ENCODE measurements at regions not wholly inside any gene's neighbourhood (a gene's known extent, or its start where the extent isn't known, plus 50 kb on each side); places are given as distances from the start of the nearest gene placed in this dataset.

DNA sequence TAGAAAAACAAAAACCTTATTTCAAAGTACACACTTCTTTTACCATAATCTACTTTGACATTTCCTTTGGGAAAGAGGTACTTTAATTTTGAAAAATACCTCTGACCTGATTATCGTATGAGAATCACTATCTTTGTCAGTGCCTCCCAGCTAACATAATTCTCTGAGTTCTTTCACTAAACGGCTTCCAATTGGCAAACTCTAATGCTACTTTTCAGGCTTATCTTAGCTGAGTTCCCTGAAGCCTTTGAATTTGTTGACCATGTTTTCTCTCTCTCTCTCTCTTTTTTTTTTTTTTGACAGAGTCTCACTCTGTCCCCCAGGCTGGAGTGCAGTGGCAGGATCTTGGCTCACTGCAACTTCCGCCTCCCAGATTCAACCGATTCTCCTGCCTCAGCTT is 312.8 kb downstream of the ZPLD1 start:
- no peak for DNase-seq (ENCODE audit: low spot score)

DNA sequence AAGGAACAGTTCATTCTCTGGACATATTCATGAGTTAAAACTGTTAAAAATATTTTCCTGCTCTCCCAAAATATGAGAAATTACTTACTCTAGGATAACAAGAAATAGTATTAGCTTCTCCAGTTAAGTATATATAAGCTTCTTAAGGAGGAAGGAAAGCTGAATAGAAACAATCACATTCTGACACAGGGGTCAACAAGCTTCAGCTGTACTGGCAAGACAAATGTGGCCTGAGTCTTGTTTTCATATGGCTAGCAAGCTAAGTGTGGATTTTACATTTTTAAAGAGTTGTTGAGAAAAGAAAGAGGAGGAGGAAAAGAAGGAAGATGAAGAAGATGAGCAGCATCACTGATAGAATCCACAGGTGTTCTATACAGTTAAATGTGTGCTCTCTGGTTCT is 313.8 kb downstream of the ZPLD1 start:
- no peak for DNase-seq (ENCODE audit: low spot score)

DNA sequence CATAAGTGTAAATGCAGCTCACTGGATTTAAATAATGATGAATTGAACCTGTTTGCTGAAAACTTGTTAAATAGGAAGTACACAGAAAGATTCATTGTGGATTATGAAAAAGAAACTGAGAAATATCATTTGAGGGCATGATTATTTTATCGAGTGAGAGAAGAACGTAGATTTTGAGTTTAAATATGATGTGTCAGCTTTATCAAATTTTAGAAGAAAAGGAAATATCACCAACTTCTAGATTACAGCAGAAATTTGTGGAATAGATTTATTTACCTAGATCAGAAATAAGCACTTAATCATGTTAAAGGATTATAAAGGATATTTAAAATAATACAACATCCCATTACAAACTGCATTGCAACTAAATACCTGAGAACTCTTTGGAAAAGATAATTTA is 315.5 kb downstream of the ZPLD1 start:
- DNase-seq (ENCODE audit: low spot score): no peak

DNA sequence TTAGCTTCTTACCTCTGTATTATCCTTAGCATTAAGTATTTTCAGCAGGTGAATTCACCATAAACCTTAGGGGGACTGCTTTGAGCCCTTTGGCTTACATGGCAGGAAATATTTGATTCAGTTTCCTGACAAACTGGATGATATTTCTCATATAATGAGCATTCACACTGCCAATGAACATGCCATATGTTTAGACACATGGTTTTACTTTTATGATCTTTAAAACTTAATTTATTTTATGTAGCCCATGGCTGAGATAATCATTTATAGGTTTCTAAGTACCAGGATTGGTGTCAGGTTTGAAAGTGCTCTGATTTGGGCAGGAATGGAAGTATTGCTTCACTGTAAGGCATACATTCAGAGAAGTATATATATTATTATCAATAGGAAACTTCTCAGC is 319.1 kb downstream of the ZPLD1 start:
- no peak for DNase-seq (ENCODE audit: low spot score)

DNA sequence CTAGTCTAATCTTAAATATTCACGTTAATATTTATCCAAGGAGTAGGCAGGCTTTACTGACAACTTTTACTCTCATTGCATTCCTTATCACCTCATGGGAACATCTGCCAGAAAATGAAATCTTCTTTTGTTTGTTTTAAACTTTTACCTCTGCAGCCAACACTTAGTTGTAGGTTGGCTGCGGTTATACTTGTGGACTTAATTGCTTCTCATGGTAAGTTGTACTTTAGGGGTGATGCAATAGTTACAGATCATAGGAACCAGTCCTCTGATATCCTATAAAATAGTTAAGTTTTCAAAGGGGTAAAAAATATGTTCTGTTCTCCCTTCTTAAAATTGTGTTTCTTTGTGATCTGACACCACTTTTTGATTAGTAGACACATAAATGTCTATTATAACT is 321.9 kb downstream of the ZPLD1 start:
- DNase-seq (ENCODE audit: low spot score): no peak

DNA sequence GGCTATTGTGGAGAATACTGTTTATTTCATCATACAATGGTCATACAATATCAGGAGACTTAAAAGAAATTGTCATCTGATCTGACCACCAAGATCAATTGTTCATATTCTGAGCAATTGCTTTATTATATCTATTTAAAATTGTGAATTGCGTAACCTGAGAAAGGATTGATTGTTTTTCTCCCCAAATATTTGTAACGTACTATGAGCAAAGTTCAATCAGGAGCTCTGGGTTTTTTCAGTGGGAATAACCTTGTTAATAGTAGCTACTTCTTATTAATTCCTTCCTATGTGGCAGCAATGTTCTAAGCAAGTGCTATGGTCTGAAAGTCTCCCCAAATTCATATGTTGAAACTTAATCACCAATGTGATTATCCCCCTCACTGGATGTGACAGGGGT is 323.1 kb downstream of the ZPLD1 start:
- no peak for DNase-seq (ENCODE audit: low spot score)

DNA sequence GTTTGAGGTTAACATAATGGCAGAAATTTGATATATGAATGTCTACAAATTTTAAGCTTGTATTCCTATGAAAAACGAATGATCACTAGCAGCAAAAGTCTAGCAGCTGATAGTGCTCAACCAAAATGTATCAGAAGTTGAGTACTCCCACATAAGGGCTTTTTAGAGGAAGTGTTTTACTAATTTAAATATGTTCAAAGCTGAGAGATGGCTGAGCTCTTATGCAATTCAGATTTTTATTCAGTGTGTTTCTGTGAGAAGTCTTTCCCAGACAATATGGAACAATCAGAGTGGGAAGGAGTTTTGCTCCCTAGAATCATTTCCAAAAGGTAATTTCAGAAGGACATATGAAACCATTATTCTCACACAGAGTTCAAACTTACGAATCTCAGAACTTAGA is 327.0 kb downstream of the ZPLD1 start:
- DNase-seq (ENCODE audit: low spot score): no peak

DNA sequence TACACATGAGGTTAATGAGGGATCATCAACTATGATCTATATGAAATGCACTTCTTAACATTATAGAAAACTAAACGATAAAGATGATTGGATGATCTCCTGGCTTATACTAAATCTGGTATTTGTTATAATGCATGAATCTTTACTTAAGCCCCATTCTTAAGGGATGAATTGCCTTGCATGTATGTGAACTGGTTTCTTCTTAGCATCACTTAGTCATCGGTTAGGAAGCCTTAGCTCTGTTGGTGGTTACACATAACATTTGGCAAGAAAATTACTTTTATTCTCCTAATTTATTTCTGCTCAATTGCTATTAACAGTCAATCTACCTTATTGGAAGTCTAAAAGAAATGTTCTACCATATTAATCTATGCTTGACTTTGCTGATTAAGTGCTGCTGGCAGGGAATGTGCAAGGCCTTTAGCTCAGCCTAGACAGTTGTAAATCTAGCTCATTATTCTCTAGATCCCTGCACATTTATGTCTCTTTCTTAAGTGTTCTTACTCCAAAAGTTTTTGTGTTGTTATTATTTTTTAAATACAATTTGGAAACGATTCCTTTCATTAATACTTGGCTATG is 356.0 kb downstream of the ZPLD1 start:
- DNase-seq (ENCODE audit: low spot score): no peak

DNA sequence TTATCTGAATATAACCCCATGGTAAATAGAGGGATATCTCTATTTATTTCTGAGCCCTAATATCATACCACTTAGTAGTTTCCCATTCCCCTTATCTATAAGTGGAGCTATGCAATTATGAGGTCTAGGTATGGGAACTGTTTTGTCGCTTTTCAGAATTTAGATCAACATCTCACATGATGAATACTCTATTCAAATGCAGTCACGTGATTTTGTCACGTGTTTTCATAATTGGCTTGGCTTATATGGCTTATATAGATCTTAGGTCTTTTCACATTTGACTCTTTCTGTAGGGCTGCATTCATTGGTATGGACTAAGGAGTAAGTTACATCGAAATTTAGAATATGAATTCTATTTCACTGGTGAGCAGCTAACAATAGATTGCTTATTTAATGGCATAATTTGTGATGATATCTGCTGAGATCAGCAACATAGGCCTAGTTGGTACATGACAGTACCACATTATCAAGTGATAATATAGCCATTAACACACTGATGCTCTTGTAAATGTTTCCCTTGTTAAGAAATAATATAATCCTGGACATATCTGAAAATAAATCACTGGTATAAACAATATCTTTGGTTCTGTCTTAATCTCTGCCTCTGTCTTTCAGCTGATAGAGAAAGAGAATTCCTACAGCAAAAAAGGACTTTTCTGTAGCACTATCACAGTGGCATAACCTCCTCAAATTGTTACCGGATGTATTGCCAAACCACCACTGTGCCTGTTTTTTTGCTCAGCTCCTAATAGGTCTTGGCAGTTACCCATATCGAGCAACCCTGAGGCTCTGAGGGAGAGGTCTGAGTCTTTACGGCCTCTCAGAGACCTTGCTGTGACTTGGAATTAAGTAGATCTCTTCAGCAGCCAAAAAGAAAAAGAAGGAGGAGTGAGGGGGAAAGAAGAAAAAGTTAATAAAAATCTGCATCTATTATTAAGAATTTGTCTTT is 357.1 kb downstream of the ZPLD1 start:
- no peak for DNase-seq (ENCODE audit: low spot score)

DNA sequence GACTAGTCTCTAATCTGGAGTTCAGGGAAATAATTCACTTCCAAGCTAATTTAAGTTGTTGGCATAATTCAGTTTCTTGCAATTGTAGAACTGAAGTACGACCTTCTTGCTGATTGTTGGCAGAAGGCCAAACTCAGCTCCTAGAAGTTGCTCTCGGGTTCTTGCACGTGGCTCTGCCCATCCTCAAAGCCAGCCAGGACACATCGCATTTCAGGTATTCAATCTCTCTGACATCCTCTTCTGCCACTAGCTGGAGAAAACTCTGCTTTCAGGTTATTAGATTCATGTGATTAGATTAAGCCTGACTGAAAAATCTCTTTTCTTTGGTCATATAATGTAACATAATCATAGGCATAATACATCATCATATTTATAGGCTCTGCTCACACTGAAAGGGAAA is 362.0 kb downstream of the ZPLD1 start:
- DNase-seq (ENCODE audit: low spot score): no peak

DNA sequence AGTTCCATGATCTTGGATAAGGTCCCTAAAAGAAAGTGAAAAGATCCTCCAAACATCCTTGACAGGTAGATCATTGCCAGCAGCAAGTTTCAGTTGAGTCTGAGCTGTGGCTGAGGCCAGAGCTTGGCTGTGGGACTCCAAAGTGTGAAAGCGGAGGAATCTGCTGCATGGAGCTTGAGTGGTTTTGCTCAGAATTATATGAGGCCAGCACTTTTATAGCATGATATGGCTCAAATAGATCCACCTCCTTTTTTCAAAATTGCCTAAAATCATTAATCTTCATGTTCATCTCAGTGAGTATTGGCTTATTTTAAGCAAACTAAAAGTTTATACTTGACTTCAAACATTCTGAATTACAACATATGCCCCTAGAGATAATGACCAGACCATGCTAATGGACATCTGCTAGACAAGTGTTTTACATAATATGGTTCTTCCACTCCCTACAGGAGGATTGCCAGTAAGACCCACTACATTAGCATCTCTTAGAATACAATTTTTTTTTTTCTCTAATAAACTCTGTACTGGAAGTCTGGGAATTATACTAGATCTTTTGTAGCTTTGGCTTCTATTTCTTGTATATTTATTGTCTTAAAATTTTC is 368.1 kb downstream of the ZPLD1 start:
- no peak for DNase-seq (ENCODE audit: low spot score)

DNA sequence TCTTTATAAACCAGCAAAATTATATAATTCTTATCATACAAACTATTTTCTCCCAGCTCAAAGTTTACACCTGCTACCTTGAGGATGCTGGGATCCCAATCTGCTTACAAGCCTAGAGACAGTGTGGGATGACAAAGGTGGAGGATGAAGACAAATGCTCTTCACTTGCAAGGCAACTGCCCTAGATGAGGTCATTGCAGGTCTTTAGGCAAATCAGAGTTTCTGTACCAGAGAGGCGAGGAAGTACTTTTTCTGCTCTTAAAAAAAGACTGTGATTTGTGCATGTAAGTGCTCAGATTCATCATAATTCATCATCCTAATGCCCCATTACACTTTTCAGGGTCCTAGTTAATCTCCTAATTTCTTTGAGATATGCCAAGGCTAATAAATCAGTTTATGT is 376.1 kb downstream of the ZPLD1 start:
- no peak for DNase-seq (ENCODE audit: low spot score)

DNA sequence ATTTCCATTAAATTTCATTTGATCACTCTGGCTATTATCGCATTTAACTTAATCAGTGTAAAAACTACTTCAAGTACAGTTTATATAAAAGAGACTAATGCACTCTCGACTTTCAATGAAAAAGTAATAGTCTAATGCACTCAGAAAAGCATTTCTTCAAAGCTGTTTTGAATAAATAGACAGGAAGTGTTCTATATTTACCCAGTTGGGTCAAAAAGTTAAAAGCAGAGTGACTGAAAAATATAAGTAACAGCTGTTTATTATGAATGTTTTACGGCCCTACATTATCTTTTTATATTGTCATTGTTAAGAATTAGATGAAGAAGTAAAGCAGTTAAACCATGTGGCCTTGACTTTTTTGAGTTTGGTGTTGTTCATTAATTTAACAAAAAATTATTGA is 391.8 kb downstream of the ZPLD1 start:
- no peak for DNase-seq (ENCODE audit: low spot score)

DNA sequence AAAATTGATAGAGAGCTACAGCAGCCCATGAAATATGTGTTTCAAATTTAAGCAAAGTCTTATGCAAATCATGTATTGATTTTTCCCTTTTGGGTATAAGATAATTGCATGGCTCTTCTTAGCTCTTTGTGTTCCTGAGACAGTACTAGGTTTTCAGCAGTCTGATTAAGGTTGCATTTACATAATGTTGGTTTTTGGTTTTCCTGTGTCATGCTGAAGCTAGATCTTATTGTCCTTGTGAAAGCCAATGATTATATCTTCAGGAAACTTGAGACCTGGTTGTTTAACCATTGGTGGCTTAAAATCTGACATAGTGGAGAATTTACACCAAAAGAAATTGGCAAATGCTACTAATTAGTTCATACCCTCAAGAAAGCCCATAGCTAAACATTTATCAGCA is 392.6 kb downstream of the ZPLD1 start:
- DNase-seq (ENCODE audit: low spot score): no peak

DNA sequence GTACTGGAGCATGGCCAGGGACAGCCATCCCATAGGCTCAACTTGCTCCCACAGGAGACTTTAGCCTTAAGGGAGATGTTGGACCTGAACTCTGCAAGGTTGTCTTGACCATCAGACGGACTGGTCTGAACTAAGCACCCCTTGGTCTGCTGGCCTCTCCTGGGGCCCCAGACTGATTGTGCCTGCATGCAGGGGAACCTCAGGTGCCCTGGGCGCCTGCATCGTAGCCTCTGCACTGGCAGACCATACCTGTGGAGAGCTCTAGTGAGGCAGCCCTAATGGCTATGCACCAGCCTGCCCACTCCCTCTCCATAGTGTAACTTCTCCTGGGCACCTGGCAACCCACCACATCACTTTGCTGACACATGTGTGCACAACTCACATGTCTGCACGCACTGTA is 395.6 kb downstream of the ZPLD1 start:
- no peak for DNase-seq (ENCODE audit: low spot score)

DNA sequence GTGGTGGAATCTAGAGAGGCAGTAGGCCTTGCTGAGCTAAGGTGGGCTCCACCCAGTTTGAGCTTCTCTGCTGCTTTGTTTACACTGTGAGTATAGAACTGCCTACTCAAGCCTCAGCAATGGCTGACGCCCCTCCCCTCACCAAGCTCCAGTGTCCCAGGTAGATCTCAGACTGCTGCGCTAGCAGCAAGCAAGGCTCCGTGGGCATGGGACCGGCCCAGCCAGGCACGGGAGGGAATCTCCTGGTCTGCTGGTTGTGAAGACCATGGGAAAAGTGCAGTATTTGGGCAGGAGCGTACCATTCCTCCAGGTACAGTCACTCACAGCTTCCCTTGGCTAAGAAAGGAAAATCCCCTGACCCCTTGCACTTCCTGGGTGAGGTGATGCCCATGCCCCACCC is 407.1 kb downstream of the ZPLD1 start:
- no peak for DNase-seq (ENCODE audit: low spot score)

DNA sequence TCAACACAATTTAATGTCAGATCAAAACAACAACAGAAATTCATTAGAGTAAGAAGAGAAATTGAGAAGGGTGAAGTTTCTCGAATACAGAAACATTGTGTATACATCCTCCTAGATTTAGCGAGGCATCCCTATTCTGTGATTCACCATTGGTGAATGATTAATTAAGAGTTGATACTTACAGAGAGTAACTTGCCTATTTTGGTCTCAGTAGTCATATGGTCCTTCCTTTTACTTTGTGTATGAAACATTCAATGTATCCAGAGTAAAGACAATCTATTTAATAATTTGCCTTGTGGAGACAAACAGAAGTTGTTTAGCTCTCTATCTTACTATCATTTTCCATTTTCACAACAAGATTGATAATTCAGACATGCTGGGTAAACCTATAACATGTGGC is 432.0 kb downstream of the ZPLD1 start:
- DNase-seq (ENCODE audit: low spot score): no peak

DNA sequence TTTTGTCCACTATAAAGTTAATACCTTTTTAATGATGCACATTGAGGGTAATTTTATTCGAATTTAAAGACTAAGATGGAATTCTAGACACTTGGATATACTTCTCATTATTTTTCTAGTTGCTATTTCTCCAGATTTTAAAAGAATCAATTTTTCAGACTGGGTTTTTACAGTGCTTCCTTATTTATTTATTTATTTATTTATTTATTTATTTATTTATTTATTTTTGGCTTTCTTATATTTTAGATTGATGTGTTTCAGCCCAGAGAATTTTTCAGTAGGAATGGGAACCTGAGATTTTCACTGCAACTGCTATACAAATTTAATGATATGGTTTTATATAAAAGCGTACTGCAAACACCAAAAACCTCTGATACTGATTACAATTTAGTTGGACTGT is 448.7 kb downstream of the ZPLD1 start:
- DNase-seq (ENCODE audit: low spot score): no peak

DNA sequence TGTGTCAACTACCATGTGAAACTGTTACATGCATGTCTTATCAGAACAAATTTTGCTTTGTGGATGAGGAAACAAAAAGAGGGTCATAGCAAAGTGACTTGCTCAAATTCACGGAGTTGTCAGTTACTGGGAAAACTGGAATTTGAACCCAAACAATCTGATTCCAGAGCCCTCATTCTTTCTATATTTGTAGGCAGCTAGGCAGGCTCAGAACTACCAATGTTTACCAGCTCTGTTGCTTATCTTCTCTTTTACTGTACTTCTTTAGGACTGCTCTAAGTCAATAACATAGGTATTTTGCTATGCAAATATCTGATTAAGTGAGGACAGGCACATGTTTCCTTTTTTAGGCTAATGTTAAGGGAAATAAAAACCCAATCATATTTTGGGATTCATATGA is 450.5 kb downstream of the ZPLD1 start:
- DNase-seq (ENCODE audit: low spot score): no peak

DNA sequence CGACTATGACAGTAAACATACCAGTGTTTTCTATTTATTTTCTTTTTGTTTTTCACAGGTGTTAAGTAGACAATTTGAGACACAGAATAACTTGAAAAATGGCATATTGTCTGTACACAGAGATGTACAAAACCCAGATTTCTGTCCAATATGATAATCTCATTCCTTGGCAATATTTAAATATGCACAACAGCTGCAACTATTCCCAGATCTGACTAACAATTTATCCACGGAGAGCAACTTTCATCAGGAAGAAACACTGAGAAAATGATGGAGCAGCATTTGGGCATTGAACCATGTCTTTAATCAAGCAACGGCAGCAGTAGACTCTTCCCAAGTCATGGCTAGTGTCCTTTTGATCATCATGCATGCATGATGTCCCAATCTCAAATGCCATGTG is 452.6 kb downstream of the ZPLD1 start:
- DNase-seq (ENCODE audit: low spot score): no peak

DNA sequence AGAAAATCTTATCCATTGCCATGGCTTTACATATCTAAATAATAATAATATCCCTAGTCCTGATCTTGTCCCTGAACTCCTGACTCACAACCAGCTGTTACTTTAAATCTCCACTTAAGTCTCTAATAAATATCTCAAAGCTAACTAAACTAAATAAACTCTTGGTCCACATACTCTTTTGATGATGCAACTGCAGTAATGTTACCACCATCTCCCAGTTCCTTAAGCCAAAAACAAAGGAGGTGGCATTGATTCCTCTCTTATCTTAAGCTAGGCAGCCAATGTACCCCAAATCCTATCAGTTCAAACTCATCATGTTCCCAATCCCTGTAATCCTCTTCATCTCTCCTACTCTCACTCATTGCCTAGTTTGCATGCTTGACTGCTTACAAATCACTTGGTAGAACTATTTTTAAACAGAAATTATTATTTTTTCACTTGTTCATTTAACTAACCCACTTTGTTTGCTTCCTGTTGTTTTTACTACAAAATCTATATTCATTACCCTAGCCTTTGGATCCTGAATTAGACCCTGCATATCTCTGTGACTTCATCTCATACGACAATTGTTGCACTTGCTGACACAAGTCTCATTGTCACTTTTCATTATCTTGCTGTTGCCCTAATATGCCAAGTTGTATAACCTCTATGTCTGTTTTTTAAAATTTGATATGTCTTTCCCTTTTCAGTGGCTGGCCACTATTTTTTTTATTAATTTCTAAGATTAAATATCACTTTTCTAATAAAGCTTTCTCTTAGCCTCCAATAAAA is 462.2 kb downstream of the ZPLD1 start:
- no peak for DNase-seq (ENCODE audit: low spot score)

DNA sequence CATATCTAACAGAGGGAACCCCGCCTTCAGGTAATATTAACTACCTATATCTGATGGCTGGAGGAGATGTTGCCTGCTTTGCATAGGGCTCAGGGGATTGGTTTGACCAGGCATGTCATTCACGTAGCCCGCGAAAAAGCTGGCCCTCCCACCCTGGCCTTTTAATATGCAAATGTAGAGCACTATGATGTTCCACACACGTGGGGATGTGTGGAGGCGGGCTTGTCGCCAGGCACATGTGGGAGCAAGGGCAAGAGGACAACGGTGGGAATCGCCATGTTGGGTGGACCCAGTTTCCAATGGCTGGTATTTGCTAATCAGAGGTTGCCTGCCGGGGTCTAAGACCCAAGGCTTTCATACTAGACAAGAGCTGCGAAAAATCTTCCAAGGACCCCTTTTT is 469.8 kb downstream of the ZPLD1 start:
- DNase-seq (ENCODE audit: low spot score): no peak

DNA sequence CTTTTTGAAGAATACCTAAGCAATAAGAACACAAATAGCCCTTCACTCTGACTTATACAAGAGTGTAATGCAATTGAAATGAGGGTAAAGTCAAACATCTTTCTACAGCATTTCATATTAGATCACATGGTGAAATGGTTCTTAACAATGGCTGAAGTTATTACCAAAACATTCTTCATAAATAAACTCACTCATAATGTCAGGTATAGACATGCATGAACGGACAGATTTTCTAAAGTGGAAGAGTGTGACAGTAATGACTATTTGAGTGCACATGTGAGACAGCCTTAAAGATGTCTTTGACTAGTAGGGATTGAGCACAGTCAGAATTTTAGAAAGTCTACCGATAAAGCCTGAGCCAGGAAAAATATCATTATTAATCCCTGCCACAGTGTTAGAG is 471.0 kb downstream of the ZPLD1 start:
- DNase-seq (ENCODE audit: low spot score): no peak
